ENCODE measurements at regions not wholly inside any gene's neighbourhood (a gene's known extent, or its start where the extent isn't known, plus 50 kb on each side); places are given as distances from the start of the nearest gene placed in this dataset.

- no CpG with 5 or more reads among the region's 1 CpG for WGBS, 2 experiments (ENCODE audit: extremely low coverage in 2 of 2, insufficient read length in 1 of 2)
- H3K9me3 ChIP-seq (ENCODE audit: control insufficient read depth, insufficient read depth, low read length) = no peaks in the 10 kb centered on the region
- H3K4me1 ChIP-seq (ENCODE audit: control insufficient read depth, insufficient read depth, low read length) = no peaks in the 10 kb centered on the region
- in situ Hi-C loops (cut with MboI; ENCODE audit: low sequenced_read_pairs) (no loop called here), dilution Hi-C loops (cut with HindIII; ENCODE audit: low sequenced_read_pairs, unreplicated experiment) (no loop called here), intact Hi-C loops (cut with micrococcal nuclease) (no loop called here)
- no peaks in the 10 kb centered on the region for H3K27me3 ChIP-seq (ENCODE audit: control insufficient read depth, insufficient read depth, low read length)
- no peak overlapping the region for H4K5ac ChIP-seq (ENCODE audit: low read depth, low read length)
- H3K23ac ChIP-seq (ENCODE audit: low read depth, low read length) = no peak overlapping the region
- no peaks in the 10 kb centered on the region for H4K20me1 ChIP-seq (ENCODE audit: insufficient read depth, low read length)
- no peaks in the 10 kb centered on the region for H3K79me1 ChIP-seq (ENCODE audit: low read depth in 1 of 2, low read length in 2 of 2)
- no peak overlapping the region for H4K8ac ChIP-seq (ENCODE audit: low read depth in 2 of 2, low read length in 2 of 2)
- ChIA-PET POLR2A (ENCODE audit: unreplicated experiment) (no interaction called here), CTCF (no interaction called here)
- no peaks in the 10 kb centered on the region for H3K36me3 ChIP-seq (ENCODE audit: control insufficient read depth, insufficient read depth, low read length)
- peak; percentile 26; the same call in 1 of the 2 replicates for TF ChIP-seq USF2 (IDR thresholded peaks at IDR 0.05; ENCODE audit: low read depth, low read length)
- TF ChIP-seq CEBPB (IDR thresholded peaks at IDR 0.05; ENCODE audit: low read depth, low read length) = no peak
- H3K56ac ChIP-seq (ENCODE audit: extremely low read depth, insufficient read depth, low read length) = no peak overlapping the region
- no peak overlapping the region for H3K4me2 ChIP-seq (ENCODE audit: low read depth, low read length)
- H2BK20ac ChIP-seq (ENCODE audit: low read depth, low read length) = no peak overlapping the region
- H2AFZ ChIP-seq (replicated peaks; ENCODE audit: low read length, poor library complexity) = no peak overlapping the region
- H3K9ac ChIP-seq (ENCODE audit: low read depth, low read length) = no peak overlapping the region
- no peak for DNase-seq
- H2AK9ac ChIP-seq (replicated peaks; ENCODE audit: low read depth, low read length, poor library complexity) = no peak overlapping the region
- H3K4me3 ChIP-seq (ENCODE audit: insufficient read depth, low read depth, low read length) = no peak overlapping the region
- no peak for ATAC-seq (ENCODE audit: low read depth)
- H2AK5ac ChIP-seq (ENCODE audit: low read depth, low read length) = no peak overlapping the region
- H3K9me1 ChIP-seq (ENCODE audit: insufficient read depth, low read length) = no peaks in the 10 kb centered on the region
- no peak overlapping the region for H2BK5ac ChIP-seq (ENCODE audit: low read depth, low read length, poor library complexity, severe bottlenecking)
- H2BK15ac ChIP-seq (ENCODE audit: low read depth, low read length) = no peak overlapping the region
- H4K91ac ChIP-seq (ENCODE audit: insufficient read depth, low read depth, low read length) = no peak overlapping the region
- H3K4ac ChIP-seq (ENCODE audit: low read depth, low read length) = no peak overlapping the region
- no peak overlapping the region for H3K27ac ChIP-seq (ENCODE audit: insufficient read depth, low read length)
- H2BK120ac ChIP-seq (ENCODE audit: low read depth, low read length) = no peak overlapping the region
- no peak overlapping the region for H3K14ac ChIP-seq (replicated peaks; ENCODE audit: low read depth, low read length)
- no TSS peak for BruUV-seq (replicated peaks)
- H3K18ac ChIP-seq (ENCODE audit: low read depth, low read length) = no peak overlapping the region
These were observed 75.9 kb upstream of the IRX6 start for GRCh38 chr16:55248058-55248457.

All from IMR-90 (cell line).